ENCODE measurements at regions not wholly inside any gene's neighbourhood (a gene's known extent, or its start where the extent isn't known, plus 50 kb on each side); places are given as distances from the start of the nearest gene placed in this dataset.
"Not testable (repeated sequence)": the region's sequence is repeated elsewhere in the genome, so short reads cannot be mapped to it uniquely, and the experiment has no call there.

DNA sequence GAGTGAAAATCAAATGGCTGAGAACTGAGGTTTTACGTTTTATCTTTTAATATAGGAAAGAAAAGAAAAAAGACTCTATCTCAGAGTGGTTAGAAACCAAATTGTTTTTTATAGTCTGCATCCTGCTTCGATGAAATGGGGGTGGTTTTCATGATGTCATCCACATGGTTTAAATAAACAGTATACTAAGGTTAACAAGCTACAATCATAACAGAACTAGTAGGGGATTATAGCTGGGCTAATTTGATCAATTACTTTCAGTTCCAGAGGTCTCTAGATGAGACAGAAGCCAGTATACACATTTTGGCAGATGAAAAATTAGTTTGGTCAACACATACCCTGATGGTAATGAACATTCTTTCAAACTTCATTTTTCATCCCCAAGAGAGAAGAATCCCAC is 106.3 kb upstream of the SNX2 start:
- H3K9ac ChIP-seq (ENCODE audit: low read depth, low read length), result no peak overlapping the region
- H3K9me3 ChIP-seq (ENCODE audit: control insufficient read depth, insufficient read depth, low read length), result no peaks in the 10 kb centered on the region
- no peak overlapping the region for H3K27ac ChIP-seq (ENCODE audit: low read depth, low read length)
- no peak overlapping the region for H3K4me3 ChIP-seq (ENCODE audit: low read depth, low read length)
- H3K4me1 ChIP-seq (ENCODE audit: control insufficient read depth, insufficient read depth, low read length), result no peaks in the 10 kb centered on the region
- no peaks in the 10 kb centered on the region for H3K27me3 ChIP-seq (ENCODE audit: control insufficient read depth, insufficient read depth, low read length)
- H3K36me3 ChIP-seq (ENCODE audit: control insufficient read depth, insufficient read depth, low read length), result no peaks in the 10 kb centered on the region

DNA sequence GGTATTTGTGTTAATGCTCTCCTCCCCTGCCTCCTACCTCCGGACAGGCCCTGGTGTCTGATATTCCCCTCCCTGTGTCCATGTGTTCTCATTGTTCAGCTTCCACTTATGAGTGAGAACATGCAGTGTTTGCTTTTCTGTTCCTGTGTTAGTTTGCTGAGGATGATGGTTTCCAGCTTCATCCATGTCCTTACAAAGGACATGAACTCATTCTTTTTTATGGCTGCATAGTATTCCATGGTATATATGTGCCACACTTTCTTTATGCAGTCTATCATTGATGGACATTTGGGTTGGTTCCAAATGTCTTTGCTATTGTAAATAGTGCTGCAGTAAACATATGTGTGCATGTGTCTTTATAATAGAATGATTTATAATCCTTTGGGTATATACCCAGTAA is 105.2 kb upstream of the SNX2 start:
- not testable (repeated sequence) for H3K4me1 ChIP-seq (ENCODE audit: control insufficient read depth, insufficient read depth, low read length); H3K9ac ChIP-seq (ENCODE audit: low read depth, low read length); H3K36me3 ChIP-seq (ENCODE audit: control insufficient read depth, insufficient read depth, low read length); H3K9me3 ChIP-seq (ENCODE audit: control insufficient read depth, insufficient read depth, low read length); H3K27me3 ChIP-seq (ENCODE audit: control insufficient read depth, insufficient read depth, low read length); H3K4me3 ChIP-seq (ENCODE audit: low read depth, low read length); H3K27ac ChIP-seq (ENCODE audit: low read depth, low read length)

- no peaks in the 10 kb centered on the region for H3K9me3 ChIP-seq (ENCODE audit: control insufficient read depth, insufficient read depth, low read length)
- H3K36me3 ChIP-seq (ENCODE audit: control insufficient read depth, insufficient read depth, low read length), result no peaks in the 10 kb centered on the region
- no peak overlapping the region for H3K9ac ChIP-seq (ENCODE audit: low read depth, low read length)
- H3K27ac ChIP-seq (ENCODE audit: low read depth, low read length), result no peak overlapping the region
- H3K4me1 ChIP-seq (ENCODE audit: control insufficient read depth, insufficient read depth, low read length), result no peaks in the 10 kb centered on the region
- no peaks in the 10 kb centered on the region for H3K27me3 ChIP-seq (ENCODE audit: control insufficient read depth, insufficient read depth, low read length)
- H3K4me3 ChIP-seq (ENCODE audit: low read depth, low read length), result no peak overlapping the region
Measured at GRCh38 chr5:122673343-122673742, 101.5 kb upstream of the SNX2 start.

GRCh38 chr5:122674385-122674784 is 100.5 kb upstream of the SNX2 start:
- no peaks in the 10 kb centered on the region for H3K36me3 ChIP-seq (ENCODE audit: control insufficient read depth, insufficient read depth, low read length)
- H3K27me3 ChIP-seq (ENCODE audit: control insufficient read depth, insufficient read depth, low read length), result no peaks in the 10 kb centered on the region
- no peak overlapping the region for H3K27ac ChIP-seq (ENCODE audit: low read depth, low read length)
- H3K9me3 ChIP-seq (ENCODE audit: control insufficient read depth, insufficient read depth, low read length), result no peaks in the 10 kb centered on the region
- no peak overlapping the region for H3K9ac ChIP-seq (ENCODE audit: low read depth, low read length)
- H3K4me3 ChIP-seq (ENCODE audit: low read depth, low read length), result no peak overlapping the region
- H3K4me1 ChIP-seq (ENCODE audit: control insufficient read depth, insufficient read depth, low read length), result no peaks in the 10 kb centered on the region

GRCh38 chr5:122680623-122681350 is 94.1 kb upstream of the SNX2 start:
- Histone ChIP-seq H3K4me3 (ENCODE audit: low read depth, low read length) (no peak overlapping the region), H3K27ac (ENCODE audit: low read depth, low read length) (no peak overlapping the region), H3K36me3 (ENCODE audit: control insufficient read depth, insufficient read depth, low read length) (no peaks in the 10 kb centered on the region), H3K27me3 (ENCODE audit: control insufficient read depth, insufficient read depth, low read length) (no peaks in the 10 kb centered on the region), H3K4me1 (ENCODE audit: control insufficient read depth, insufficient read depth, low read length) (no peaks in the 10 kb centered on the region), H3K9me3 (ENCODE audit: control insufficient read depth, insufficient read depth, low read length) (no peaks in the 10 kb centered on the region), H3K9ac (ENCODE audit: low read depth, low read length) (no peak overlapping the region)

DNA sequence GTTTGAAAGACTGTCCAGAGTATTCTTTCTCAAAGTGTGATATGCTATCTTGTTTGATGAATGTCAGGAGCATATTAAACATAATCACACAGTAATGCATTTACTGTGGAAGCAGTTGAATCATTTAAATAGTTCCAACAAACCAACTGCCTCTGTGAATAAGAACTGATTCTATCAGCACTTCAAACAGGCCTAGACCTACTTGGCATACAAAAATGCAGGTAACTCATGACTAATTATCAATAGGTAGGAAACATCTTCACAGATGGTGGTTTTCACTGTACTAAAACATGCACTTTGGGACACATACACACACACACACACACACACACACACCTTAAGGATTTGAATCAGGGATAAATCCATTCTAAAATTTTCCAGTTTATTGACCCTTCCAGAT is 91.2 kb upstream of the SNX2 start:
- Histone ChIP-seq H3K9ac (ENCODE audit: low read depth, low read length) (no peak overlapping the region), H3K27me3 (ENCODE audit: control insufficient read depth, insufficient read depth, low read length) (no peaks in the 10 kb centered on the region), H3K9me3 (ENCODE audit: control insufficient read depth, insufficient read depth, low read length) (no peaks in the 10 kb centered on the region), H3K36me3 (ENCODE audit: control insufficient read depth, insufficient read depth, low read length) (no peaks in the 10 kb centered on the region), H3K4me1 (ENCODE audit: control insufficient read depth, insufficient read depth, low read length) (no peaks in the 10 kb centered on the region), H3K27ac (ENCODE audit: low read depth, low read length) (no peak overlapping the region), H3K4me3 (ENCODE audit: low read depth, low read length) (no peak overlapping the region)

GRCh38 chr5:122690266-122690665 is 84.6 kb upstream of the SNX2 start:
- Histone ChIP-seq H3K27me3 (ENCODE audit: control insufficient read depth, insufficient read depth, low read length) (no peaks in the 10 kb centered on the region), H3K9ac (ENCODE audit: low read depth, low read length) (no peak overlapping the region), H3K9me3 (ENCODE audit: control insufficient read depth, insufficient read depth, low read length) (no peaks in the 10 kb centered on the region), H3K36me3 (ENCODE audit: control insufficient read depth, insufficient read depth, low read length) (no peaks in the 10 kb centered on the region), H3K4me3 (ENCODE audit: low read depth, low read length) (no peak overlapping the region), H3K27ac (ENCODE audit: low read depth, low read length) (no peak overlapping the region), H3K4me1 (ENCODE audit: control insufficient read depth, insufficient read depth, low read length) (no peaks in the 10 kb centered on the region)

- Histone ChIP-seq H3K9me3 (ENCODE audit: control insufficient read depth, insufficient read depth, low read length) (no peaks in the 10 kb centered on the region), H3K27me3 (ENCODE audit: control insufficient read depth, insufficient read depth, low read length) (no peaks in the 10 kb centered on the region), H3K36me3 (ENCODE audit: control insufficient read depth, insufficient read depth, low read length) (no peaks in the 10 kb centered on the region), H3K27ac (ENCODE audit: low read depth, low read length) (no peak overlapping the region), H3K9ac (ENCODE audit: low read depth, low read length) (no peak overlapping the region), H3K4me1 (ENCODE audit: control insufficient read depth, insufficient read depth, low read length) (no peaks in the 10 kb centered on the region), H3K4me3 (ENCODE audit: low read depth, low read length) (no peak overlapping the region)
Measured at GRCh38 chr5:122691931-122692330, 82.9 kb upstream of the SNX2 start.

DNA sequence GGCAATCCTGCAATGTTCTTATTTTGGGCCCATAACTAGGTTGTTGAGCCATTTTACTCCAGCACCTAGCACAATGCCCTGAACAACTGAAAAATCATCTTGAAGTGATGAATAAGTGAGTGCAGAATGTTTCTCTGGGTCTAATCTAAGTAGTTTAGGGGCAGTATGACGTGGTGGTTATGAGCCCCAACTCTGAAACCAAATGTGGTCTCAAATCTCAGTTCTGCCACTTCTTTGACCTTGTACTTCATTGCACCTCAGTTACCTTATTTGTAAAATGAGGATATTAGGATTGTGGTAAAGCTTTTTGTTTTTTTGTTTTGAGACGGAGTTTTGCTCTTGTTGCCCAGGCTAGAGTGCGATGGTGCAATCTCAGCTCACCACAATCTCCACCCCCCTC is 80.9 kb upstream of the SNX2 start:
- Histone ChIP-seq H3K27ac (ENCODE audit: low read depth, low read length) (no peak overlapping the region), H3K9me3 (ENCODE audit: control insufficient read depth, insufficient read depth, low read length) (no peaks in the 10 kb centered on the region), H3K36me3 (ENCODE audit: control insufficient read depth, insufficient read depth, low read length) (no peaks in the 10 kb centered on the region), H3K4me1 (ENCODE audit: control insufficient read depth, insufficient read depth, low read length) (no peaks in the 10 kb centered on the region), H3K9ac (ENCODE audit: low read depth, low read length) (no peak overlapping the region), H3K27me3 (ENCODE audit: control insufficient read depth, insufficient read depth, low read length) (no peaks in the 10 kb centered on the region), H3K4me3 (ENCODE audit: low read depth, low read length) (no peak overlapping the region)

DNA sequence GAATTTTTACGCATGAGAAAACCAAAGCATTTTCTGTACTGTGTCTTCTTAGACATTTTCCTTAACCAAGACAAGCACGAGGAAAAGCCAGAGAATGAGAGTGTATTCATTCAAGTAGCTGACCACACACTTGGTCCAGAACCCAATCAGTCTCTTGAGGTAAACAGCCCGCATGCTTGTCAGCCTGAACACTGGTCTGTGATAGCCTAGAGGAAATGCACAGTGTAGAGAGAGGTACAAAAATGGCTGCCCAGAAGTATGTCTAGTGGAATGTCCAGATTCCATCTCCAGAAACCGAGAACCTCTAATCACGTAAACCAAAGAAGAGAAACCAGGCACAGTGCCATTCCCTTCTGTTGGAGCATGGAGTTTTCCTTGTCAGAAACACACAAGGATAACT is 80.0 kb upstream of the SNX2 start:
- H3K27ac ChIP-seq (ENCODE audit: low read depth, low read length), result no peak overlapping the region

DNA sequence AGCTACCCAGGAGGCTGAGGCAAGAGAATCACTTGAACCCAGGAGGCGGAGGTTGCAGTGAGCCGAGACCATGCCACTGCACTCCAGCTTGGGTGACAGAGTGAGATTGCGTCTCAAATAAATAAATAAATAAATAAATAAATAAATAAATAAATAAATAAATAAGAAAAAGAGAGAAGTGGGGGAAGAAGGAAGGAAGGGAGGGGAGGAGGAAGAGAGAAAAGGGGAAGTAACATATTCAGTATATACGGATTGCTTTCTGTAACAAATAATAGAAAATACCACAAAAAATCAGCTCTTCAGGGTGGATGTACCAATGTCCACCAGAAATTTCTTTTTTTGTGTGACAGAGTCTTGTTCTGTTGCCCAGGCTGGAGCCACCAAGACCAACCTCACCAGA is 78.1 kb upstream of the SNX2 start:
- not testable (repeated sequence) for H3K4me3 ChIP-seq (ENCODE audit: low read depth, low read length); H3K4me1 ChIP-seq (ENCODE audit: control insufficient read depth, insufficient read depth, low read length); H3K27ac ChIP-seq (ENCODE audit: low read depth, low read length); H3K36me3 ChIP-seq (ENCODE audit: control insufficient read depth, insufficient read depth, low read length); H3K9me3 ChIP-seq (ENCODE audit: control insufficient read depth, insufficient read depth, low read length); H3K9ac ChIP-seq (ENCODE audit: low read depth, low read length); H3K27me3 ChIP-seq (ENCODE audit: control insufficient read depth, insufficient read depth, low read length)

More for the DNA sequence above, 80.0 kb upstream of the SNX2 start:
- H3K36me3 ChIP-seq (ENCODE audit: control insufficient read depth, insufficient read depth, low read length), result no peaks in the 10 kb centered on the region
- no peaks in the 10 kb centered on the region for H3K4me1 ChIP-seq (ENCODE audit: control insufficient read depth, insufficient read depth, low read length)
- H3K9me3 ChIP-seq (ENCODE audit: control insufficient read depth, insufficient read depth, low read length), result no peaks in the 10 kb centered on the region
- no peak overlapping the region for H3K4me3 ChIP-seq (ENCODE audit: low read depth, low read length)
- H3K9ac ChIP-seq (ENCODE audit: low read depth, low read length), result no peak overlapping the region
- H3K27me3 ChIP-seq (ENCODE audit: control insufficient read depth, insufficient read depth, low read length), result no peaks in the 10 kb centered on the region

DNA sequence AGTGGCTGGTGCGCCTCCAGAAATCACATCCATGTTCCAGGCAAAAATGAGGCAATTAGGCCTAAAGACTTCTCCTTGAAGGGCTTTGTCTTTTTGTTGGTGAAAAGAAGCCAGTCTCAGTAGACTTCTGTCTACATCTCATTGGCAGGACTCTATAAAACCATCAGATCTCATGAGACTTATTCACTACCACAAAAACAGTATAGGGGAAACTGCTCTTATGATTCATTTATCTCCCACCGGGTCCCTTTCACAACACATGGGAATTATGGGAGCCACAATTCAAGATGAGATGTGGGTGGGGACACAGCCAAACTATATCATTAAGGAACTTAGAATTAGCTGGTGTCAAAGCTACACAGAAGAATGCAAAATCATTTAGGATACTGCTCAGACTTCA is 77.7 kb upstream of the SNX2 start:
- H3K9me3 ChIP-seq (ENCODE audit: control insufficient read depth, insufficient read depth, low read length), result no peaks in the 10 kb centered on the region
- no peaks in the 10 kb centered on the region for H3K36me3 ChIP-seq (ENCODE audit: control insufficient read depth, insufficient read depth, low read length)
- H3K4me1 ChIP-seq (ENCODE audit: control insufficient read depth, insufficient read depth, low read length), result no peaks in the 10 kb centered on the region
- no peak overlapping the region for H3K4me3 ChIP-seq (ENCODE audit: low read depth, low read length)
- H3K27ac ChIP-seq (ENCODE audit: low read depth, low read length), result no peak overlapping the region
- no peaks in the 10 kb centered on the region for H3K27me3 ChIP-seq (ENCODE audit: control insufficient read depth, insufficient read depth, low read length)
- H3K9ac ChIP-seq (ENCODE audit: low read depth, low read length), result no peak overlapping the region

Data from HUES48 (cell line).